GM21447 (cell line): ENCODE measurements at regions not wholly inside any gene's neighbourhood (a gene's known extent, or its start where the extent isn't known, plus 50 kb on each side); places are given as distances from the start of the nearest gene placed in this dataset.
"Not testable (repeated sequence)": the region's sequence is repeated elsewhere in the genome, so short reads cannot be mapped to it uniquely, and the experiment has no call there.

Experiments
- ATAC-seq: cut with Tn5 transposase; IDR thresholded peaks from one replicate; pipeline ENCODE4 v1.9.1; 2021; ENCODE audit not compliant: unreplicated experiment

GRCh38 chr11:15300341-15300740 is 185.6 kb downstream of the INSC start:
- no peak for ATAC-seq

DNA sequence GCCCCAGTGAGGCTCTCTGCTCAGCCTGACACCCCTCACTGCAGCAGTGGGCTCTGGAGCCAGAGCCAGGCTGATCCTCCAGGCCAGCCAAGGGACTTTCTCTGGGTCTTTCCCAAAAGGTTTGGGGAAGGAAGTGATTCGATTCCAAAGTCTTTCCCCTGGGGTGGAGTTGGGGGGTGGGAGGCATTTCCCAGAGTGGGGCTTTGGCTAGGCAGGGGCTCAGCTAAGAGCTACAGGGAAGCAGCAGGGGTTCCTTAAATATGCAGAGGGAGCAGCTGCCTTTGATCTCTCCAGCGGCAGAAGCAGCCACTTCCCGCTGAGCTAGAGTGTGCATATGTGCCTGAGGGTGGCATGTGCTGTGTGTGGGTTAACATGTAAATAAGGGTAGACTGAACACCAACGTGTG is 192.9 kb downstream of the INSC start:
- ATAC-seq, result no peak

DNA sequence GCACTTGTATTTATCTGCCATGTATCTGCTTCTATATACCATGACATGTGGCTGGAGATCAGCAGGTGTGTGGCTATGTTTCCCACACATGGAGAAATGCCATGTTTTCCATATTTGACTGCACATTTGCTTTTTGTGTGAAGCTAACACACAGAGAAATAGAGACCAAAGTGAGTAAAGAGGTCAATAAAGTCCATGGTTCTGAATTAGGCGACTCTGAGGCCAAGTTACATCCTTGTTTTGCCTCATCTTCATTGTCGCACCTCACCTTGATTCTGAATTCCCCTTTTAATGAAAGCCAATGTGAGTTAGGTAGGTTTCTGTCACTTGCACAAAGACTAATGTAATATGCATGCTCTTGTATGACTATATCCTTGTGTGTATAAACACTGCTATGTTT is 194.1 kb downstream of the INSC start:
- no peak for ATAC-seq

DNA sequence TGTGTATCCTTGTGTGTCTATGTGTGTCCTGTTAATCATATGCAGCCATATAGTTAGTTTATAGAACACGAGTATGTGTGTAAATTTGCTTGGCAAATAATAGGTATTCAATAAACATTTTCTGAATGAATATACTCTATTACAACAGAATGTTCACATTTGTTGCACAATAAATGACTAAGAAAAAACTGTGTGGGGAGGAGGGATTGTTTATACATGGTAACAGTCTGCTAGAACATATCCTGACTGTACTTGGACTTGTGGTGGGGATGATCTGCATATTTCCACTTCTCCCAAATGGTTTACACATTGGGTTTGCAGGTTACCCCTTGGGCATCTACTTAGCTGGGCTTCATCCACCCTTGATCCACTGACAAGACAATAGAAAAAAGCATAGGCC is 194.6 kb downstream of the INSC start:
- ATAC-seq, result no peak

- ATAC-seq, result no peak
Observed at GRCh38 chr11:15313862-15314261, 199.1 kb downstream of the INSC start.

- no peak for ATAC-seq
Observed at GRCh38 chr11:15318814-15319213, 204.1 kb downstream of the INSC start.

DNA sequence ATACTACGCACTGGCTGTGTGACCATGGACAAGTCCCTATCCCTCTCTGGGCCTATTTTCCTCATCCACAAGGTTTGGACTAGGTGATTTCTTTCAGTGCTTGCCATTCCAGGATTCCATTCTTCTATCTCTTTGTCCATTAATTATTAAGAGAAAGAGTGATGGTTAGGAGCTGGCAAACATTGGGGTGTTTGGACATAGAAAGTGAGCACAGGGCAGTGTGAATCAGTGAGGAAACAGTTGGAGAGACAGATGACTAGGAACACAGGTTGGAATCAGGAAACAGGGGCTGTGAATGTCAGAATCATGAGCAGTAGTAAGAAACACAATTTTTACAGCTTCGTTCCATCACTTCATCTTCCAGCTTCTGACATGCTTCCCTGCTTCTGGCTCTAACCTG is 211.8 kb downstream of the INSC start:
- no peak for ATAC-seq

GRCh38 chr11:15327786-15328231 is 213.1 kb downstream of the INSC start:
- no peak for ATAC-seq

DNA sequence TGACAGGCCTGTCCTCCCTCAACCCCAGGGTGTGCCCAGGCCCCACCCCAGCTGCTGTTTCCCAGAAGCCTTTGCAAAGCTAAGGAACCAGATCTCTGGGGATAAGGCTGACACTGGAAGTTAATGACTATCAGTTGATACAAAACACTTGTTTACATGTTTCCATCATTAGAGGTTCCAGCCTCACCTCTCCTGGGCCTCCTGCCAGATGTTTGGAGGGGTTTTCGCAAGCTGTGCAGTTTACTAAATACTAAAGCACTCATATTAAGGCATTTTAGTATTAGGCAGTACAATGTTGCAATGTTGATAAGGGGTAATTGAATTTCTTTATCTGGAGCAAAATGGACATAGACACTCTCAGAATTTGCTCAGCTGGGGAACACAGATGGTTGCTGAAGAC is 218.7 kb downstream of the INSC start:
- no peak for ATAC-seq

GRCh38 chr11:15334766-15335165 is 220.0 kb downstream of the INSC start:
- no peak for ATAC-seq

- no peak for ATAC-seq
Observed at GRCh38 chr11:15336021-15336420, 221.3 kb downstream of the INSC start.

DNA sequence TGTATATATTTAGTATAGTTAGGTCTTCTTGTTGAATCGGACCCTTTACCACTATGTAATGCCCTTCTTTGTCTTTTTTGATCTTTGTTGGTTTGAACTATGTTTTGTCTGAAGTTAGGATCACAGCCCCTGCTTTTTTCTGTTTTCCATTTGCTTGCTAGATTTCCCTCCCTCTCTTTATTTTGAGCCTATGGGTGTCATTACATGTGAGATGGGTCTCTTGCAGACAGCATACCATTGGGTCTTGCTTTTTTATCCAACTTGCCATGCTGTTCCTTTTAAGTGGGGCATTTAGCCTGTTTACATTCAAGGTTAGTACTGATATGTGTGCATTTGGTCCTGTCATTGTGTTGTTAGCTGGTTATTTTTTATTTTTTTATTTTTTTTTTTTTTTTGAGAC is 224.6 kb downstream of the INSC start:
- ATAC-seq, result no peak

- no peak for ATAC-seq
Observed at GRCh38 chr11:15341587-15341986, 226.9 kb downstream of the INSC start.

GRCh38 chr11:15342163-15342562 is 227.4 kb downstream of the INSC start:
- no peak for ATAC-seq

- no peak for ATAC-seq
Observed at GRCh38 chr11:15346907-15347306, 232.2 kb downstream of the INSC start.

DNA sequence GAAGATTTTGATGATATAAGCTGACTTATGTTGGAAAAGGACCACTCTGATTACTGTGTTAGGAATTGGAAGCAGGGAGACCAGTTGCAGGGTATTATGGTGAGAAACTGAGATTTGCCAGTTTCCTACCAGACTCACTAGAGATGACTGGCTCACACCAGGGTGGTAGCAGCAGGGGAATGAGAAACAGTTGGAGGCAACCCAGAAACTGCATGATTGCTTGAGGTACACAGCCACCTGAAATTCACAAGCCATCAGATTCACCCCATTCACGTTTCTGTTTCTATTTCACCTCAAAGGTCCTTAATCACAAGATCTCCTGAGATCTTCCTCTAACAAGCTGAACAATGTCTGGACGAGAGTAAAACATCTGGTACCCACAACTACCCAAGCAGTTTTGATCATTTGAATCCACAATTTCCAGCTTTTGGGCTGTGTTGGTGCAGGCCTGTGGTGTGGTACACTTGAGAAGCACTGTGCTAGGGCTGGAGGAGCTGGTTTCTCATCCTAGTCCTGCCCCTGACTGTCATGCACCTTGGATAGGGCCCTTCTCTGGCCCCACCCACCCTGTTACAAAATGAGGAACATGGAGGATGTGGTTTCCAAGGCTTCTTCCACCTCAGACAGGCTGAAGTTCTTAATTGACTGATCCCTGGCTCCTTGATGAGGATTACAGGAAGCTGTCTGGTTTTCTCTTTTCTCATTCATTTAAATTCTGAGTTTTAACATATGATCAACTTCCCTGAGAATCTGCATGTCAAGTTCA is 233.4 kb downstream of the INSC start:
- no peak for ATAC-seq

GRCh38 chr11:15349413-15349812 is 234.7 kb downstream of the INSC start:
- no peak for ATAC-seq

DNA sequence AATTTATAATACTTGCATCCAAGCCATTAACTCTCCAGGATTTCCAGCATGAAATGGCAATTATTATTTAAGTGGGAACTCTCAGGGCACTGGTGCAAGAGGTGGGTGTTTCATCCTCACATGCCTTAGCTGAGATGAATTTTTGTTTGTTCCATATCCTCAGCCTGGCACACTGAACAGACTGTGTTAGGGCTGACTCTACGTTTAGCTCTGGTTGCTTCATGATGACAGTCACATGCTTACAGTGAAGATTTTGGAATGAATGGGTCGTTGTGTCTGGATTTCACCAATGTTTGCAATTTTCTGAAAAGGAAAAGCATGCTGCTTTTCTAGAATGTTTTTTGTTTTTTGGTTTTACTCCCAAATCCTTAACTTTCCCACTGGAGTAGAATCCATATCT is 246.6 kb downstream of the INSC start:
- no peak for ATAC-seq

GRCh38 chr11:15365286-15365685 is 250.6 kb downstream of the INSC start:
- not testable (repeated sequence) for ATAC-seq

- ATAC-seq, result no peak
Observed at GRCh38 chr11:15367695-15368094, 253.0 kb downstream of the INSC start.

- no peak for ATAC-seq
Observed at GRCh38 chr11:15370495-15371147, 255.9 kb downstream of the INSC start.

- ATAC-seq, result no peak
Observed at GRCh38 chr11:15371533-15371932, 256.8 kb downstream of the INSC start.

DNA sequence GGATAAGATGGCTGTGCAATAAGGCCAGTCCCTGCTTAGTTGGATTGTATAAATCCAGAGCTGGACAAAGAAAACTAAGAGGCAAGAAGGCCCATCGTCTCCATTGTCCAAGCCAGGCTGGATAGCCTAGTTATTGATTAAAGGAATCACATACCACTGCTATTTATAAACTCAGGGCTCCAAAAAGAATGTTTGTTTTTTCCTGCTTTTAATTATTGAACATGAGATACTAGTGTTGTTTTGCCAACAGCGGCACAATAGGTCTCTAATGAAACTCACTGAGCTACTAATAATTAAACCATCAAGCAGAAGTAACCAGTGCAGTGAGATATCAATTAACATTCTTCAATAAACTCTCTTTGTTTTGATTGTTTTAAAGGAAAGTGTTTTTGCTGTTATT is 259.7 kb downstream of the INSC start:
- ATAC-seq, result no peak
